SK-N-SH treated with all-trans-retinoic acid at 6 μM for 48 hours (cell line): ENCODE measurements at regions not wholly inside any gene's neighbourhood (a gene's known extent, or its start where the extent isn't known, plus 50 kb on each side); places are given as distances from the start of the nearest gene placed in this dataset.

Experiments used
- OSR1 ChIP-seq: fragments of 250-450 bp; sonication (Bioruptor Pico); IDR thresholded peaks from 2 replicates; pipeline ENCODE4 v1.8.0; 2022; ENCODE audit warnings: moderate library complexity, mild to moderate bottlenecking, inconsistent platforms
- RARB ChIP-seq: fragments of 250-450 bp; sonication (Bioruptor Pico); IDR thresholded peaks from 2 replicates; pipeline ENCODE4 v1.8.0; 2021; ENCODE audit warnings: mild to moderate bottlenecking, moderate library complexity
- ZC3H10 ChIP-seq: fragments of 250-450 bp; sonication (Bioruptor Pico); IDR thresholded peaks from 2 replicates; pipeline ENCODE4 v1.5.1; 2021; ENCODE audit warnings: mild to moderate bottlenecking, moderate library complexity
- TF ChIP-seq, protein P1 (sequence below): fragments of 250-450 bp; sonication (Bioruptor Pico); IDR thresholded peaks from 2 replicates; pipeline ENCODE4 v1.5.1; 2020; ENCODE audit warnings: low read depth, mild to moderate bottlenecking, moderate library complexity

DNA sequence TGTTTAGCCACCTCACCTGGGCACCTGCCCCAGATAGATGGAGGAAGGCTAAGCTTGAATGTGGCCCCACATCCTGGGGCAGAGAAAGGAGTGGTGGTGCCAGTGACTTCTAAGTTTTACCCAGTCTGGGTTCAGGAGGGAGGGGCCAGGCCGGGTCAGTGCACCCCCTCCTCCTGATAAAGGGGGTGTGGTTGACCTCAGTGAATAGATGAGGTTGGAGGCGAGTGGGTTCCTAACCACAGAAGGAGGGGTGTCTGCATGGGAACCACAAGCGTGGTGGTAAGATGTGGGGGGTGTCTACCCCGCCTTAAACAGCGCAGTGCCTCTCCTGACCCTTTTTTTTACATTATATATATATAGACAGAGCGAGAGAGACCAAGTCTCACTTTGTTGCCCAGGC lies 105.3 kb upstream of the KCTD7 start:
- TF ChIP-seq OSR1 (CRISPR knock-in tag): no peak
- TF ChIP-seq RARB (CRISPR knock-in tag): no peak
- TF ChIP-seq, protein P1, sequence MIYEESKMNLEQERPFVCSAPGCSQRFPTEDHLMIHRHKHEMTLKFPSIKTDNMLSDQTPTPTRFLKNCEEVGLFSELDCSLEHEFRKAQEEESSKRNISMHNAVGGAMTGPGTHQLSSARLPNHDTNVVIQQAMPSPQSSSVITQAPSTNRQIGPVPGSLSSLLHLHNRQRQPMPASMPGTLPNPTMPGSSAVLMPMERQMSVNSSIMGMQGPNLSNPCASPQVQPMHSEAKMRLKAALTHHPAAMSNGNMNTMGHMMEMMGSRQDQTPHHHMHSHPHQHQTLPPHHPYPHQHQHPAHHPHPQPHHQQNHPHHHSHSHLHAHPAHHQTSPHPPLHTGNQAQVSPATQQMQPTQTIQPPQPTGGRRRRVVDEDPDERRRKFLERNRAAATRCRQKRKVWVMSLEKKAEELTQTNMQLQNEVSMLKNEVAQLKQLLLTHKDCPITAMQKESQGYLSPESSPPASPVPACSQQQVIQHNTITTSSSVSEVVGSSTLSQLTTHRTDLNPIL (CRISPR knock-in tag): no peak
- no peak for TF ChIP-seq ZC3H10 (CRISPR knock-in tag)
